Progenitor cell of endocrine pancreas (in vitro differentiated cells): ENCODE measurements at regions not wholly inside any gene's neighbourhood (a gene's known extent, or its start where the extent isn't known, plus 50 kb on each side); places are given as distances from the start of the nearest gene placed in this dataset.

ENCODE experiments used
- DNase-seq: peaks from one replicate; pipeline ENCODE4 v3.0.0; 2021; ENCODE audit warnings: low spot score; ENCODE audit not compliant: unreplicated experiment
- H3K27ac Mint-ChIP-seq: 2 replicates; pipeline ENCODE4 v1.8.0; 2021; ENCODE audit warnings: mild to moderate bottlenecking, moderate library complexity, mixed read lengths
- H3K27me3 Mint-ChIP-seq: 2 replicates; pipeline ENCODE4 v1.8.0; 2021; ENCODE audit warnings: mixed read lengths
- H3K36me3 Mint-ChIP-seq: 2 replicates; pipeline ENCODE4 v1.8.0; 2022; ENCODE audit warnings: mixed read lengths; ENCODE audit not compliant: insufficient read depth
- H3K4me1 Mint-ChIP-seq: 2 replicates; pipeline ENCODE4 v1.8.0; 2021; ENCODE audit warnings: low read depth, mixed read lengths
- H3K4me3 Mint-ChIP-seq: 2 replicates; pipeline ENCODE4 v1.8.0; 2021; ENCODE audit warnings: low read depth, mild to moderate bottlenecking, moderate library complexity, mixed read lengths
- H3K9me3 Mint-ChIP-seq: 2 replicates; pipeline ENCODE4 v1.8.0; 2021; ENCODE audit warnings: low read depth, mixed read lengths
- CTCF ChIP-seq: fragments of 200-600 bp; sonication (generic); IDR thresholded peaks from one replicate; pipeline ENCODE4 v1.5.0; 2021; ENCODE audit warnings: antibody characterized with exemption, mild to moderate bottlenecking; ENCODE audit not compliant: unreplicated experiment

DNA sequence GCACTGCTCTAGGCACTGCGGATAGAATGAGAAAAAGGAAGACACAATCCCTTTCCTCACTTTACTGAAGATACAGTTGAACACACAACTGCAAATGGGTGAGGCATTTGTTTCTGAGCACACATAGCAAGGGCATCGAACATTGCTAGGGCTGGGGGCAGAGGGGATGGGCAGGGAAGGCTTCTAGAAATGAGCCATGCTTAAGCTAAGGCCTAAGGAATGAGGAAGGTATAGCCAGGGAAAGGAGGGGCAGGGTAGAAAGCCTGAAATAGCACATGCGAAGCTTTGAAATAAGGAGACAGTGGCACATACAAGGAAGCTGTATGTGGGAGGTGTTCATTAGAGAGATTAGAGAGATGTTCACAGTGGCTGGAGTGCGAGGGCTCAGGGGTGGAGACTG is 92.7 kb downstream of the KIF4B start:
- Mint-ChIP-seq H3K27me3 (peaks cover 15% of the 10 kb centered on the region), H3K4me3 (no peak overlapping the region), H3K27ac (peak overlapping the region; percentile 4), H3K36me3 (no peaks in the 10 kb centered on the region), H3K4me1 (peaks cover 10% of the 10 kb centered on the region), H3K9me3 (no peaks in the 10 kb centered on the region)
- no peak for TF ChIP-seq CTCF
- no peak for DNase-seq

GRCh38 chr5:155113888-155114287 is 100.3 kb downstream of the KIF4B start:
- no peak overlapping the region for H3K4me3 Mint-ChIP-seq
- no peak for DNase-seq
- H3K4me1 Mint-ChIP-seq, result peaks cover 2% of the 10 kb centered on the region
- peaks cover 5% of the 10 kb centered on the region for H3K9me3 Mint-ChIP-seq
- H3K27ac Mint-ChIP-seq, result no peak overlapping the region
- no peaks in the 10 kb centered on the region for H3K27me3 Mint-ChIP-seq
- no peaks in the 10 kb centered on the region for H3K36me3 Mint-ChIP-seq
- no peak for TF ChIP-seq CTCF

GRCh38 chr5:155114655-155115054 is 101.1 kb downstream of the KIF4B start:
- H3K9me3 Mint-ChIP-seq, result peaks cover 5% of the 10 kb centered on the region
- H3K4me1 Mint-ChIP-seq, result peaks cover 2% of the 10 kb centered on the region
- DNase-seq, result no peak
- no peaks in the 10 kb centered on the region for H3K36me3 Mint-ChIP-seq
- H3K27ac Mint-ChIP-seq, result no peak overlapping the region
- no peak for TF ChIP-seq CTCF
- no peak overlapping the region for H3K4me3 Mint-ChIP-seq
- H3K27me3 Mint-ChIP-seq, result no peaks in the 10 kb centered on the region

- TF ChIP-seq CTCF, result no peak
- Mint-ChIP-seq H3K4me3 (no peak overlapping the region), H3K36me3 (no peaks in the 10 kb centered on the region), H3K27ac (no peak overlapping the region), H3K27me3 (no peaks in the 10 kb centered on the region), H3K4me1 (peaks cover 2% of the 10 kb centered on the region), H3K9me3 (peaks cover 5% of the 10 kb centered on the region)
- no peak for DNase-seq
Observed at GRCh38 chr5:155116456-155117251, 103.1 kb downstream of the KIF4B start.

- no peak for DNase-seq
- Mint-ChIP-seq H3K27me3 (peaks cover 10% of the 10 kb centered on the region), H3K36me3 (no peaks in the 10 kb centered on the region), H3K4me3 (no peak overlapping the region), H3K9me3 (no peaks in the 10 kb centered on the region), H3K4me1 (no peaks in the 10 kb centered on the region), H3K27ac (no peak overlapping the region)
- TF ChIP-seq CTCF, result no peak
Observed at GRCh38 chr5:155125551-155126095, 112.1 kb downstream of the KIF4B start.
